ENCODE measurements at regions not wholly inside any gene's neighbourhood (a gene's known extent, or its start where the extent isn't known, plus 50 kb on each side); places are given as distances from the start of the nearest gene placed in this dataset.
A peak's percentile ranks its signal among the peaks of the same experiment; 100 is the strongest.

DNA sequence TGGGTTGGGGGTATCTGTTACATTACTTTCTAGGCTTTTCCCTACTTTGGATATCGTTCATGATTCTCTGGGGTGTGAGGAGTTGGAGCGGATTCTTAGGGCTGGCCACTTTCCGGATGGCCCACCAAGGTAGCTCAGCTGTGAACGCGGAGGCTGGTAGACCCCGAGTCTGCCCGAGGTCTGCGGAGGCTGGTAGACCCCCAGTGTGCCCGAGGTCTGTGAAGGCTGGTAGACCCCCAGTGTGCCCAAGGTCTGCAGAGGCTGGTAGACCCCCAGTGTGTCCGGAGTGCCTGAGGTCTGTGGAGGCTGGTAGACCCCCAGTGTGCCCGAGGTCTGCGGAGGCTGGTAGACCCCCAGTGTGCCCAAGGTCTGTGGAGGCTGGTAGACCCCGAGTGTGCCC lies 99.2 kb upstream of the ZNF469 start:
- TF ChIP-seq ZFX (IDR thresholded peaks at IDR 0.05): no peak
- TF ChIP-seq, protein P1, sequence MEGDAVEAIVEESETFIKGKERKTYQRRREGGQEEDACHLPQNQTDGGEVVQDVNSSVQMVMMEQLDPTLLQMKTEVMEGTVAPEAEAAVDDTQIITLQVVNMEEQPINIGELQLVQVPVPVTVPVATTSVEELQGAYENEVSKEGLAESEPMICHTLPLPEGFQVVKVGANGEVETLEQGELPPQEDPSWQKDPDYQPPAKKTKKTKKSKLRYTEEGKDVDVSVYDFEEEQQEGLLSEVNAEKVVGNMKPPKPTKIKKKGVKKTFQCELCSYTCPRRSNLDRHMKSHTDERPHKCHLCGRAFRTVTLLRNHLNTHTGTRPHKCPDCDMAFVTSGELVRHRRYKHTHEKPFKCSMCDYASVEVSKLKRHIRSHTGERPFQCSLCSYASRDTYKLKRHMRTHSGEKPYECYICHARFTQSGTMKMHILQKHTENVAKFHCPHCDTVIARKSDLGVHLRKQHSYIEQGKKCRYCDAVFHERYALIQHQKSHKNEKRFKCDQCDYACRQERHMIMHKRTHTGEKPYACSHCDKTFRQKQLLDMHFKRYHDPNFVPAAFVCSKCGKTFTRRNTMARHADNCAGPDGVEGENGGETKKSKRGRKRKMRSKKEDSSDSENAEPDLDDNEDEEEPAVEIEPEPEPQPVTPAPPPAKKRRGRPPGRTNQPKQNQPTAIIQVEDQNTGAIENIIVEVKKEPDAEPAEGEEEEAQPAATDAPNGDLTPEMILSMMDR (conservative IDR thresholded peaks at IDR 0.05): no peak
- H3K27ac ChIP-seq: no peak overlapping the region

GRCh38 chr16:88284101-88284500 lies 98.7 kb upstream of the ZNF469 start:
- no peak overlapping the region for H3K27ac ChIP-seq
- TF ChIP-seq, protein P1 (conservative IDR thresholded peaks at IDR 0.05): no peak
- no peak for TF ChIP-seq ZFX (IDR thresholded peaks at IDR 0.05)

GRCh38 chr16:88284626-88285513 lies 97.9 kb upstream of the ZNF469 start:
- no peak overlapping the region for H3K27ac ChIP-seq
- TF ChIP-seq, protein P1 (conservative IDR thresholded peaks at IDR 0.05): no peak
- no peak for TF ChIP-seq ZFX (IDR thresholded peaks at IDR 0.05)

DNA sequence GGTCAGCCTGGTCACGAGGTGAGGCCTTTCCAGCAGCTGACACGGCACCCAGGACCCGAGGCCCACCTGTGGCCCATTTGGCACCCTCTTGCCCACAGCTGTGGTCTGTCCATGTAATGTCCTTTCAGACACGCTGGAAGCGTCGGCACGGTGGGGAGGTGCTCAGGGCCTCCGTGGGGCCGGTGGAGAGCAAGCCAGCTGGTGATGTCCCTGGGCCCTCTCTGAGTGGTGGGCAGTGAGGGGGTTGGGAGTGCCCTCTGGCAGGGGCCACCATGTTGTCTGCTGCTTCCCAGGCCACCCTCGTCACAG lies 97.3 kb upstream of the ZNF469 start:
- no peak for TF ChIP-seq ZFX (IDR thresholded peaks at IDR 0.05)
- TF ChIP-seq, protein P1 (conservative IDR thresholded peaks at IDR 0.05): no peak
- no peak overlapping the region for H3K27ac ChIP-seq

DNA sequence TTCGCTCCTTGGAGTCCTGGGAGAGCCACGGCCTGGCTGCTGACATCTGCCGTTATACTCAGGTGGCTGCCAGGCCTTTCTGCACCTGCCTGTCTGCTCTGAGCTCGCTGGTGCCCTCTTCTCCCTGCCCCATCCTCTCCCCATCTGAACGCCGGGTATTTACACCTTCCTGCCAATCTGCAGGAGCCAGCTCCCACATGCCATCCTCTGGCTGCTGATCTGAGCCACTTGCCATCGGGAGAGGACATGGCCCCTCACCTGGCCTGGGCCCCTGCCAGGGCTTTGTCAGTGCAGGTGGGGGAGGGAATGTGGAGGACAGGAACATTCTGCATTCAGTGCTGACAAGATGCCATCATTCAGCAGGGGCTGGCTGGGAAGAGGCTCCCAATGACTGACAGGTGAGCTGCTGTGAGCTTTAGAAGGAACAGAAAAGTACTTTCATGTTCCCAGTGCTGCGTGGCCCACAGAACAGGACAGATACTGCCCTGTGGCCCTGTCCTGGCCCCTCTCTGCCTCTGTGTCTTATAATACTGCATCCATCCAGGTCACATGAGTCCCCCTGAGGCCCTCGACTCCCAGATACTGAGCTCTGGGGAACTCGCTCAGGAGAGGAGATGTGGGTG lies 96.3 kb upstream of the ZNF469 start:
- no peak overlapping the region for H3K27ac ChIP-seq
- TF ChIP-seq, protein P1 (conservative IDR thresholded peaks at IDR 0.05): no peak

DNA sequence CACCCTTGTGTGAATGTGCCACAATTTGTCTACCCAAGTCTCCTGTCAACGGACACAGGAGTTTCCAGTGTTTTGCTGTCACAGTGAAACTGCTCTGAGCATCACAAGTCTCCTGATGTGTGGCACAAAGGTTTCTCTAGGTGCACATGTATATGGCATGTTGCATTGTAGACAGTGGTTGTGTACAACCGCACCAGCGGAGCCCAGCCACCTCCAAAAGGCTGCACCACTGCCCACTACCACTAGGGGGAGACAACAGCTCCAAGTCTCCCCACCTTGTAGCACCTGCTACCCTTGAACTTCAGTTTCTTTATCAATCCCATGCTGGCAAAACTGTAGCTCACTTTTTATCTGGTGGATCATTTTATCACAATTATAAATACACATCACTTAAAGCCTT lies 95.5 kb upstream of the ZNF469 start:
- TF ChIP-seq, protein P1 (conservative IDR thresholded peaks at IDR 0.05): peak; percentile 82
- no peak for TF ChIP-seq ZFX (IDR thresholded peaks at IDR 0.05)
- no peak overlapping the region for H3K27ac ChIP-seq

DNA sequence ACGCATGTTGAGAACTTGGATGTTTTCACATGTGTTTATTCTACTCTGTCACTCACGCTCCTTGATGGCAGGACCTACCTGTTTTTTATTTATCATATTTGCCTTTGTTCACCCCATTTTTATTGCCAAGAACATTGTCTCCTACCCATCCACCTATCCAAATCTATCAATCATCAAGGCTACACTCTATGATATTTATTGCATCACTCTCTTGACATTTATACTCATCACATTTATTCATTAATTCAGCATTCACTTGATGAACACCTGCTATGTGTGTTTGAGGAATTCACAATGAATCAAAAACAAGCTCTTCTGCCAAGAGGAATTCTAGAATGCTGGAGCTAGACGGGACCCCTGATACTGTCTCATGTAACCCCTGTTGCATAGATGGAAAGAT lies 94.5 kb upstream of the ZNF469 start:
- no peak overlapping the region for H3K27ac ChIP-seq
- TF ChIP-seq, protein P1 (conservative IDR thresholded peaks at IDR 0.05): no peak
- TF ChIP-seq ZFX (IDR thresholded peaks at IDR 0.05): no peak
